K562 (cell line): ENCODE measurements at regions not wholly inside any gene's neighbourhood (a gene's known extent, or its start where the extent isn't known, plus 50 kb on each side); places are given as distances from the start of the nearest gene placed in this dataset.
"Not testable (repeated sequence)": the region's sequence is repeated elsewhere in the genome, so short reads cannot be mapped to it uniquely, and the experiment has no call there.

Experiments
- ATAC-seq: fragments of 200-7000 bp; cut with Tn5 transposase; 3 replicates; pipeline ENCODE4 v1.9.1; 2020; ENCODE audit warnings: moderate library complexity
- BruUV-seq: library from RNA; stranded (reverse); fragments of 400-500 nt; replicated peaks from 2 replicates; lab custom pipeline; 2021; lab: Mats Ljungman, UMichigan
- CTCF ChIA-PET: fragments of 300-600 bp; formaldehyde crosslinking; extraction: SDS; loops from one replicate; lab custom pipeline; 2021; ENCODE audit warnings: low intra/inter-chr PET ratio; lab: Yijun Ruan, JAX
- POLR2A ChIA-PET: fragments of 300-600, 350-650 bp; sonication (Branson Sonifier 250); formaldehyde crosslinking; extraction: SDS; loops from one replicate; lab custom pipeline; 2021; ENCODE audit warnings: antibody characterized with exemption, inconsistent platforms; lab: Yijun Ruan, JAX
- DNase-seq, 4 experiments: peaks; one replicate each; pipeline versions ENCODE4 v3.0.0 to v3.0.0-alpha.2; 2011 to 2018; ENCODE audit warnings: low spot score in 3 of 4, mixed read lengths in 3 of 4; ENCODE audit errors: extremely low read depth in 1 of 4
- FAIRE-seq: peaks from 2 replicates; lab custom pipeline; 2011; peaks lifted over from hg19 to GRCh38; lab: Jason Lieb, UNC
- H2AFZ ChIP-seq: 2 replicates; pipeline ENCODE4 v1.6.0; 2011; ENCODE audit warnings: low read depth, low read length, control low read depth, inconsistent platforms
- H3K27ac ChIP-seq: fragments of 200-600 bp; 3 replicates; pipeline ENCODE4 v1.8.0; 2011; ENCODE audit warnings: low read depth, mild to moderate bottlenecking, control low read depth, inconsistent platforms, low read length, moderate library complexity, mixed read lengths; ENCODE audit errors: extremely low read depth
- H3K27me3 ChIP-seq, 2 experiments: fragments of 300-600 bp in 1 of 2; 2 replicates in 1 of 2; 3 replicates in 1 of 2; pipeline versions ENCODE4 v1.6.0 to v1.8.0; 2011; ENCODE audit warnings: inconsistent platforms in 2 of 2, low read length in 2 of 2, mild to moderate bottlenecking in 1 of 2, mixed read lengths in 1 of 2, moderate library complexity in 1 of 2; ENCODE audit not compliant: control insufficient read depth in 2 of 2, insufficient read depth in 2 of 2
- H3K36me3 ChIP-seq: fragments of 300-600 bp; 3 replicates; pipeline ENCODE4 v1.8.0; 2011; ENCODE audit warnings: mild to moderate bottlenecking, low read length, inconsistent platforms; ENCODE audit not compliant: control insufficient read depth, insufficient read depth
- H3K4me1 ChIP-seq, 2 experiments: fragments of 200-600 bp in 1 of 2; replicated peaks in 1 of 2; 2 replicates in 1 of 2; 3 replicates in 1 of 2; pipeline versions ENCODE4 v1.5.1 to v1.8.0; 2011; ENCODE audit warnings: inconsistent platforms in 2 of 2, low read length in 2 of 2, mild to moderate bottlenecking in 1 of 2, mixed read lengths in 1 of 2, moderate library complexity in 1 of 2; ENCODE audit not compliant: control insufficient read depth in 2 of 2, insufficient read depth in 2 of 2
- H3K4me2 ChIP-seq: 2 replicates; pipeline ENCODE4 v1.6.1; 2011; ENCODE audit warnings: low read length, control low read depth, inconsistent platforms, mixed read lengths; ENCODE audit not compliant: insufficient read depth
- H3K4me3 ChIP-seq: fragments of 200-600 bp; sonication (generic), shearing (Covaris generic); 2 replicates; pipeline ENCODE4 v1.5.1; 2016; ENCODE audit warnings: control low read depth, inconsistent platforms
- H3K79me2 ChIP-seq: fragments of 200-600 bp; 3 replicates; pipeline ENCODE4 v1.8.0; 2011; ENCODE audit warnings: low read length, inconsistent platforms; ENCODE audit not compliant: control insufficient read depth, insufficient read depth
- H3K9ac ChIP-seq, 2 experiments: 2 replicates each; pipeline versions ENCODE4 v1.6.0 to v1.6.1; 2011; ENCODE audit warnings: low read depth in 2 of 2, low read length in 2 of 2, control low read depth in 1 of 2, inconsistent platforms in 1 of 2, mild to moderate bottlenecking in 1 of 2, mixed read lengths in 1 of 2; ENCODE audit not compliant: insufficient read depth in 1 of 2
- H3K9me1 ChIP-seq: one replicate; pipeline ENCODE4 v1.6.0; 2011; ENCODE audit warnings: inconsistent platforms, mild to moderate bottlenecking, low read length, moderate library complexity; ENCODE audit not compliant: control insufficient read depth, insufficient read depth
- H3K9me3 ChIP-seq: replicated peaks from 2 replicates; pipeline ENCODE4 v1.5.1; 2011; ENCODE audit warnings: low read depth, low read length, inconsistent platforms; ENCODE audit not compliant: control insufficient read depth, insufficient read depth
- H4K20me1 ChIP-seq: replicated peaks from 2 replicates; pipeline ENCODE4 v1.6.1; 2011; ENCODE audit warnings: low read length, inconsistent platforms, mixed read lengths; ENCODE audit not compliant: control insufficient read depth, insufficient read depth
- FOXP1 ChIP-seq: sonication (generic); formaldehyde crosslinking; IDR thresholded peaks from 2 replicates; pipeline ENCODE4 v1.8.0; 2022; ENCODE audit warnings: mild to moderate bottlenecking, missing genetic modification reagents
- KDM4B ChIP-seq, 2 experiments: fragments of 450-650 bp in 1 of 2; sonication (generic) in 1 of 2; IDR thresholded peaks; 2 replicates each; pipeline ENCODE4 v1.6.1; 2016 to 2017; ENCODE audit warnings: borderline replicate concordance in 2 of 2, antibody characterized with exemption in 1 of 2, low read depth in 1 of 2, mild to moderate bottlenecking in 1 of 2
- MTA2 ChIP-seq: fragments of 450-650 bp; IDR thresholded peaks from 2 replicates; pipeline ENCODE4 v1.6.1; 2016; ENCODE audit warnings: low read depth
- OTX1 ChIP-seq: fragments of 450-650 bp; formaldehyde crosslinking; IDR thresholded peaks from 2 replicates; pipeline ENCODE4 v1.4.0; 2022; ENCODE audit warnings: mild to moderate bottlenecking
- RBM39 ChIP-seq: fragments of 200-400 bp; formaldehyde crosslinking; optimal IDR thresholded peaks from 2 replicates; pipeline ENCODE3; 2018; ENCODE audit warnings: low read depth, low read length
- ZNF766 ChIP-seq: fragments of 200-800 bp; sonication (Bioruptor generic); conservative IDR thresholded peaks from 2 replicates; pipeline ENCODE4 v1.6.1; 2016; ENCODE audit warnings: missing genetic modification characterization, missing compliant biosample characterization
- WGBS: fragments of 100-300 bp; shearing (Covaris generic); methylation state at CpG from one replicate; pipeline ENCODE4 v1.1.6; 2016; ENCODE audit warnings: low coverage, mixed read lengths; ENCODE audit not compliant: insufficient coverage; ENCODE audit errors: missing lambda C conversion rate; 5-methylcytosine and 5-hydroxymethylcytosine counted together
- in situ Hi-C: fragments of 300-500 bp; cut with MboI; formaldehyde crosslinking; loops from 4 replicates; pipeline ENCODE4 v1.15.0; 2018; ENCODE audit warnings: inconsistent platforms, mixed read lengths
- intact Hi-C: fragments of 100-400 bp; cut with micrococcal nuclease; formaldehyde crosslinking; loops from 2 replicates; pipeline ENCODE4 v1.14.2; 2022

- FAIRE-seq (no peak), ATAC-seq (no peak), DNase-seq (no peak)
- no peak overlapping the region for H3K27ac ChIP-seq
- BruUV-seq = no TSS peak
- ChIA-PET CTCF (no interaction called here), POLR2A (no interaction called here)
- no peak overlapping the region for H3K4me2 ChIP-seq
- no peaks in the 10 kb centered on the region for H3K79me2 ChIP-seq
- no peaks in the 10 kb centered on the region for H3K36me3 ChIP-seq
- 7% methylated on average over 12 of the region's 12 CpGs for WGBS
- TF ChIP-seq KDM4B (IDR thresholded peaks at IDR 0.05; ENCODE audit: borderline replicate concordance in 2 of 2, low read depth in 1 of 2) (no peak), FOXP1 (CRISPR knock-in tag) (no peak), RBM39 (no peak), OTX1 (CRISPR knock-in tag) (no peak), ZNF766 (CRISPR knock-in tag) (no peak), MTA2 (no peak)
- in situ Hi-C loops = no loop called here
- no peak overlapping the region for H2AFZ ChIP-seq
- peaks cover 8 to 12% of the 10 kb centered on the region in 2 experiments; a peak in 4 of 5 replicates for H3K4me1 ChIP-seq
- intact Hi-C loops = no loop called here
- H3K27me3 ChIP-seq = peaks cover 26 to 57% of the 10 kb centered on the region in 2 experiments; a peak in 4 of 5 replicates
- H3K9me3 ChIP-seq = no peaks in the 10 kb centered on the region
- H3K9ac ChIP-seq = no peak overlapping the region
- no peak overlapping the region for H3K4me3 ChIP-seq
- no peaks in the 10 kb centered on the region for H3K9me1 ChIP-seq
- H4K20me1 ChIP-seq = peaks cover 6% of the 10 kb centered on the region
Measured at GRCh38 chr6:167238694-167239467, 52.2 kb upstream of the UNC93A start.

- intact Hi-C loops, POLR2A ChIA-PET, H4K20me1 ChIP-seq, H3K4me3 ChIP-seq, H3K9me1 ChIP-seq, FAIRE-seq, BruUV-seq, H3K36me3 ChIP-seq, H3K4me2 ChIP-seq, H3K9ac ChIP-seq, DNase-seq, H3K9me3 ChIP-seq, CTCF ChIA-PET, H2AFZ ChIP-seq, ATAC-seq, H3K27ac ChIP-seq, H3K79me2 ChIP-seq, in situ Hi-C loops: not testable (repeated sequence)
- 18% methylated on average over 2 of the region's 2 CpGs for WGBS
- H3K4me1 ChIP-seq = peaks cover 8 to 12% of the 10 kb centered on the region in 2 experiments; a peak in 4 of 5 replicates
- peaks cover 26 to 62% of the 10 kb centered on the region in 2 experiments; a peak in 4 of 5 replicates for H3K27me3 ChIP-seq
Measured at GRCh38 chr6:167239470-167239869, 51.6 kb upstream of the UNC93A start.
